ENCODE measurements at regions not wholly inside any gene's neighbourhood (a gene's known extent, or its start where the extent isn't known, plus 50 kb on each side); places are given as distances from the start of the nearest gene placed in this dataset.

- no peak for TF ChIP-seq EZH2 (IDR thresholded peaks at IDR 0.05; ENCODE audit: insufficient read depth, poor library complexity, severe bottlenecking)
- TF ChIP-seq EZH2phosphoT487 (IDR thresholded peaks at IDR 0.05; ENCODE audit: insufficient read depth, low read depth): no peak
These were observed 639.8 kb upstream of the RBFOX1 start for GRCh38 chr16:6692874-6693273.

Measured in GM23248 (cell line).